Liver (tissue), 8 donors: ENCODE measurements at regions not wholly inside any gene's neighbourhood (a gene's known extent, or its start where the extent isn't known, plus 50 kb on each side); places are given as distances from the start of the nearest gene placed in this dataset.

Experiments used
- DNase-seq: peaks from one replicate; pipeline ENCODE4 v3.0.0-alpha.2; 2017; ENCODE audit warnings: low spot score
- H3K27ac ChIP-seq, 2 donors: one replicate each; pipeline ENCODE4 v1.7.0; 2013; ENCODE audit warnings: inconsistent platforms in 2 of 2, low read length in 2 of 2, control low read depth in 1 of 2, low read depth in 1 of 2, mild to moderate bottlenecking in 1 of 2
- H3K27me3 ChIP-seq, 4 donors: one replicate each; pipeline versions ENCODE4 v1.6.1 to v1.7.0; 2013; ENCODE audit warnings: low read length in 3 of 4, inconsistent platforms in 1 of 4, mild to moderate bottlenecking in 1 of 4, moderate library complexity in 1 of 4; ENCODE audit not compliant: control insufficient read depth in 4 of 4, insufficient read depth in 4 of 4
- H3K36me3 ChIP-seq, 4 donors: one replicate each; pipeline versions ENCODE4 v1.6.1 to v1.7.0; 2013; ENCODE audit warnings: low read length in 3 of 4, mild to moderate bottlenecking in 3 of 4, low read depth in 1 of 4, moderate library complexity in 1 of 4; ENCODE audit not compliant: control insufficient read depth in 4 of 4, insufficient read depth in 3 of 4
- H3K4me1 ChIP-seq, 4 donors: one replicate each; pipeline versions ENCODE4 v1.6.1 to v1.7.0; 2013; ENCODE audit warnings: low read length in 3 of 4, mild to moderate bottlenecking in 3 of 4, moderate library complexity in 1 of 4; ENCODE audit not compliant: control insufficient read depth in 4 of 4, insufficient read depth in 4 of 4
- H3K4me3 ChIP-seq, 3 donors: one replicate each; pipeline versions ENCODE4 v1.6.1 to v1.7.0; 2013; ENCODE audit warnings: low read length in 3 of 3, control low read depth in 1 of 3, low read depth in 1 of 3, mild to moderate bottlenecking in 1 of 3
- H3K9ac ChIP-seq, 2 donors: one replicate each; pipeline ENCODE4 v1.7.0; 2013; ENCODE audit warnings: low read length in 2 of 2, mild to moderate bottlenecking in 2 of 2, moderate library complexity in 2 of 2, control low read depth in 1 of 2, low read depth in 1 of 2
- H3K9me3 ChIP-seq, 4 donors: one replicate each; pipeline versions ENCODE4 v1.6.1 to v1.7.0; 2013; ENCODE audit warnings: low read length in 3 of 4; ENCODE audit not compliant: control insufficient read depth in 4 of 4
- CTCF ChIP-seq: fragments of 150-350 bp; IDR thresholded peaks from 2 replicates; pipeline ENCODE4 v1.5.1; 2017; ENCODE audit warnings: improper control_type of control experiment, low read depth, low read length; ENCODE audit not compliant: missing input control
- FOXA1 ChIP-seq: IDR thresholded peaks from 2 replicates; pipeline ENCODE4 v1.6.1; 2016; ENCODE audit warnings: antibody characterized with exemption
- FOXA2 ChIP-seq: IDR thresholded peaks from 2 replicates; pipeline ENCODE4 v1.6.1; 2016; ENCODE audit warnings: antibody characterized with exemption
- GABPA ChIP-seq, 2 donors: IDR thresholded peaks in 1 of 2; conservative IDR thresholded peaks in 1 of 2; 2 replicates each; pipeline ENCODE4 v1.6.1; 2016; ENCODE audit warnings: antibody characterized with exemption in 2 of 2, mild to moderate bottlenecking in 1 of 2, moderate library complexity in 1 of 2
- HNF4A ChIP-seq, 2 donors: conservative IDR thresholded peaks; 2 replicates each; pipeline ENCODE4 v1.6.1; 2016; ENCODE audit warnings: antibody characterized with exemption in 2 of 2, mild to moderate bottlenecking in 2 of 2
- JUND ChIP-seq, 2 donors: IDR thresholded peaks; 2 replicates each; pipeline ENCODE4 v1.6.1; 2016; ENCODE audit warnings: antibody characterized with exemption in 2 of 2
- MAX ChIP-seq: IDR thresholded peaks from 2 replicates; pipeline ENCODE4 v1.6.1; 2016; ENCODE audit warnings: antibody characterized with exemption
- NR2F2 ChIP-seq: IDR thresholded peaks from 2 replicates; pipeline ENCODE4 v1.6.1; 2016; ENCODE audit warnings: antibody characterized with exemption
- RXRA ChIP-seq, 2 donors: IDR thresholded peaks; 2 replicates each; pipeline ENCODE4 v1.6.1; 2017 to 2018; ENCODE audit warnings: antibody characterized with exemption in 2 of 2, mild to moderate bottlenecking in 1 of 2
- SP1 ChIP-seq: IDR thresholded peaks from 2 replicates; pipeline ENCODE4 v1.6.1; 2018; ENCODE audit warnings: antibody characterized with exemption, mild to moderate bottlenecking
- YY1 ChIP-seq: IDR thresholded peaks from 2 replicates; pipeline ENCODE4 v1.6.1; 2016; ENCODE audit warnings: antibody characterized with exemption, mild to moderate bottlenecking
- WGBS: extraction: QIAGEN DNeasy Blood & Tissue Kit; methylation state at CpG from one replicate; pipeline ENCODE4 v1.1.7; 2013; 5-methylcytosine and 5-hydroxymethylcytosine counted together
- TF ChIP-seq, protein P1 (sequence below): IDR thresholded peaks from 2 replicates; pipeline ENCODE4 v1.6.1; 2016; ENCODE audit warnings: antibody characterized with exemption, mild to moderate bottlenecking
- TF ChIP-seq, protein P2 (sequence below): IDR thresholded peaks from 2 replicates; pipeline ENCODE4 v1.6.1; 2016; ENCODE audit warnings: antibody characterized with exemption
- TF ChIP-seq, protein P3 (sequence below): IDR thresholded peaks from 2 replicates; pipeline ENCODE4 v1.6.1; 2016; ENCODE audit warnings: antibody characterized with exemption
- donor health status: healthy.
- donor health status: healthy.
- donor health status: healthy.
- donor health status: healthy.
- donor health status: healthy.

DNA sequence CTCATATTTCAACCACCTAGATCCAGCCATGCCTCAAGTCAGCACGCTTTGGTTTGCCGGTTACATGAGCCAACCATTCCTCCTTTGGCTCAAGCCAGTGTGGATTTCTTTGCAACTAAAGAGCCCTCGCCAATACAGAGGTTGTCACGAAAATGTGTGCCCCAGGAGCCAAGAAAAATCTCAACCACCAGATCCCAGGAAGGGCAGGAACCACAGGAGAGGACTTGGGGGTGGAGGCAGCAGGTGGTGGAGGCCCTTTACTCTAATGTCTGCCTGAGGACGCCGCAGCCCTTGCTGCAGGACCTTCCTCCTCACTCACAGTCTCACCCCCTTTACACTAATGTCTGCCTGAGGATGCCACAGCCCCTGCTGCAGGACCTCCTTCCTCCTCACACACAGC, 144.8 kb upstream of the PHACTR3 start (continued):
- TF ChIP-seq, protein P1, sequence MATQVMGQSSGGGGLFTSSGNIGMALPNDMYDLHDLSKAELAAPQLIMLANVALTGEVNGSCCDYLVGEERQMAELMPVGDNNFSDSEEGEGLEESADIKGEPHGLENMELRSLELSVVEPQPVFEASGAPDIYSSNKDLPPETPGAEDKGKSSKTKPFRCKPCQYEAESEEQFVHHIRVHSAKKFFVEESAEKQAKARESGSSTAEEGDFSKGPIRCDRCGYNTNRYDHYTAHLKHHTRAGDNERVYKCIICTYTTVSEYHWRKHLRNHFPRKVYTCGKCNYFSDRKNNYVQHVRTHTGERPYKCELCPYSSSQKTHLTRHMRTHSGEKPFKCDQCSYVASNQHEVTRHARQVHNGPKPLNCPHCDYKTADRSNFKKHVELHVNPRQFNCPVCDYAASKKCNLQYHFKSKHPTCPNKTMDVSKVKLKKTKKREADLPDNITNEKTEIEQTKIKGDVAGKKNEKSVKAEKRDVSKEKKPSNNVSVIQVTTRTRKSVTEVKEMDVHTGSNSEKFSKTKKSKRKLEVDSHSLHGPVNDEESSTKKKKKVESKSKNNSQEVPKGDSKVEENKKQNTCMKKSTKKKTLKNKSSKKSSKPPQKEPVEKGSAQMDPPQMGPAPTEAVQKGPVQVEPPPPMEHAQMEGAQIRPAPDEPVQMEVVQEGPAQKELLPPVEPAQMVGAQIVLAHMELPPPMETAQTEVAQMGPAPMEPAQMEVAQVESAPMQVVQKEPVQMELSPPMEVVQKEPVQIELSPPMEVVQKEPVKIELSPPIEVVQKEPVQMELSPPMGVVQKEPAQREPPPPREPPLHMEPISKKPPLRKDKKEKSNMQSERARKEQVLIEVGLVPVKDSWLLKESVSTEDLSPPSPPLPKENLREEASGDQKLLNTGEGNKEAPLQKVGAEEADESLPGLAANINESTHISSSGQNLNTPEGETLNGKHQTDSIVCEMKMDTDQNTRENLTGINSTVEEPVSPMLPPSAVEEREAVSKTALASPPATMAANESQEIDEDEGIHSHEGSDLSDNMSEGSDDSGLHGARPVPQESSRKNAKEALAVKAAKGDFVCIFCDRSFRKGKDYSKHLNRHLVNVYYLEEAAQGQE = no peak
- TF ChIP-seq RXRA (IDR thresholded peaks at IDR 0.05) (no peak), FOXA2 (no peak), FOXA1 (no peak), NR2F2 (no peak)
- TF ChIP-seq, protein P2, sequence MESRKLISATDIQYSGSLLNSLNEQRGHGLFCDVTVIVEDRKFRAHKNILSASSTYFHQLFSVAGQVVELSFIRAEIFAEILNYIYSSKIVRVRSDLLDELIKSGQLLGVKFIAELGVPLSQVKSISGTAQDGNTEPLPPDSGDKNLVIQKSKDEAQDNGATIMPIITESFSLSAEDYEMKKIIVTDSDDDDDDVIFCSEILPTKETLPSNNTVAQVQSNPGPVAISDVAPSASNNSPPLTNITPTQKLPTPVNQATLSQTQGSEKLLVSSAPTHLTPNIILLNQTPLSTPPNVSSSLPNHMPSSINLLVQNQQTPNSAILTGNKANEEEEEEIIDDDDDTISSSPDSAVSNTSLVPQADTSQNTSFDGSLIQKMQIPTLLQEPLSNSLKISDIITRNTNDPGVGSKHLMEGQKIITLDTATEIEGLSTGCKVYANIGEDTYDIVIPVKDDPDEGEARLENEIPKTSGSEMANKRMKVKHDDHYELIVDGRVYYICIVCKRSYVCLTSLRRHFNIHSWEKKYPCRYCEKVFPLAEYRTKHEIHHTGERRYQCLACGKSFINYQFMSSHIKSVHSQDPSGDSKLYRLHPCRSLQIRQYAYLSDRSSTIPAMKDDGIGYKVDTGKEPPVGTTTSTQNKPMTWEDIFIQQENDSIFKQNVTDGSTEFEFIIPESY = no peak

DNA sequence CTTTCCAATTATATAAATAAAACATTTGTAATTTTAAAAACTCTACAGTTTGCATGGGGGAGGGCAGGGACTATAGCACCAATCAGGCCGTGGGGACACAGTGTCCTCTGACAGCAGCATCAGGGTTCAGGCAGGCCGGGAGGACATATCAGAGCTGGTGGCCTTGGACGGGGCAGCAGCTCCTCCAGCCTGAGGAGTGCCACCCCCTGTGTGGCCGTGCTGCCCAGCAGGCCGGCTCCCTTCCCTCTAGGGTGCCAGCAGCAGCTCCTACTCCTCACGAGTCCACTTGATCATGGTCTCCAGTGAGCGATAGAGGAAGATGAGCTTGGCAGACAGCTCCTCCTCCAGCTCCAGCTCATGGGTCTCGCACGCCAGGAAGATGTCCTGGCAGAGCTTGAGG, 144.0 kb upstream of the PHACTR3 start:
- no peak overlapping the region for H3K4me3 ChIP-seq
- no peaks in the 10 kb centered on the region for H3K36me3 ChIP-seq
- H3K9me3 ChIP-seq = peaks cover 0 to 8% (median 4%) of the 10 kb centered on the region in 4 donors
- H3K27ac ChIP-seq = no peak overlapping the region
- TF ChIP-seq RXRA (IDR thresholded peaks at IDR 0.05) (no peak), HNF4A (conservative IDR thresholded peaks at IDR 0.05) (no peak), YY1 (no peak), JUND (IDR thresholded peaks at IDR 0.05) (no peak), CTCF (no peak), FOXA2 (no peak), MAX (no peak), GABPA (IDR thresholded peaks at IDR 0.05 in 1 of 2, conservative IDR thresholded peaks at IDR 0.05 in 1 of 2) (no peak), SP1 (no peak)
- TF ChIP-seq, protein P3, sequence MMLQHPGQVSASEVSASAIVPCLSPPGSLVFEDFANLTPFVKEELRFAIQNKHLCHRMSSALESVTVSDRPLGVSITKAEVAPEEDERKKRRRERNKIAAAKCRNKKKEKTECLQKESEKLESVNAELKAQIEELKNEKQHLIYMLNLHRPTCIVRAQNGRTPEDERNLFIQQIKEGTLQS = no peak
- no peak overlapping the region for H3K9ac ChIP-seq
- H3K4me1 ChIP-seq = peaks cover 0 to 3% (median under 1%) of the 10 kb centered on the region in 4 donors
- no peak for DNase-seq
- WGBS = 74% methylated on average over 9 of the region's 9 CpGs
- H3K27me3 ChIP-seq = peaks cover 0 to 3% (median 0%) of the 10 kb centered on the region in 4 donors
